WERI-Rb-1 (cell line): ENCODE measurements at regions not wholly inside any gene's neighbourhood (a gene's known extent, or its start where the extent isn't known, plus 50 kb on each side); places are given as distances from the start of the nearest gene placed in this dataset.

Experiments used
- DNase-seq: peaks from one replicate; pipeline ENCODE4 v3.0.0-alpha.2; 2020
- H3K27ac ChIP-seq: fragments of 250-450 bp; sonication (Bioruptor Pico); 2 replicates; pipeline ENCODE4 v1.5.1; 2020; ENCODE audit warnings: mild to moderate bottlenecking, moderate library complexity
- H3K27me3 ChIP-seq: fragments of 250-450 bp; sonication (Bioruptor Pico); 2 replicates; pipeline ENCODE4 v1.5.1; 2021; ENCODE audit warnings: mild to moderate bottlenecking, low read depth, moderate library complexity; ENCODE audit not compliant: insufficient read depth, severe bottlenecking
- H3K36me3 ChIP-seq: fragments of 250-450 bp; sonication (Bioruptor Pico); 2 replicates; pipeline ENCODE4 v1.5.1; 2020; ENCODE audit warnings: mild to moderate bottlenecking, moderate library complexity
- H3K4me3 ChIP-seq: 2 replicates; pipeline ENCODE4 v1.5.1; 2011; ENCODE audit warnings: low read depth, mild to moderate bottlenecking, control low read depth, low read length
- H3K9me3 ChIP-seq: fragments of 250-450 bp; sonication (Bioruptor Pico); 2 replicates; pipeline ENCODE4 v1.5.1; 2021; ENCODE audit warnings: mild to moderate bottlenecking, moderate library complexity; ENCODE audit not compliant: severe bottlenecking
- CTCF ChIP-seq: IDR thresholded peaks from 2 replicates; pipeline ENCODE4 v1.5.1; 2011; ENCODE audit warnings: low read depth, mild to moderate bottlenecking, control low read depth, inconsistent platforms, low read length

DNA sequence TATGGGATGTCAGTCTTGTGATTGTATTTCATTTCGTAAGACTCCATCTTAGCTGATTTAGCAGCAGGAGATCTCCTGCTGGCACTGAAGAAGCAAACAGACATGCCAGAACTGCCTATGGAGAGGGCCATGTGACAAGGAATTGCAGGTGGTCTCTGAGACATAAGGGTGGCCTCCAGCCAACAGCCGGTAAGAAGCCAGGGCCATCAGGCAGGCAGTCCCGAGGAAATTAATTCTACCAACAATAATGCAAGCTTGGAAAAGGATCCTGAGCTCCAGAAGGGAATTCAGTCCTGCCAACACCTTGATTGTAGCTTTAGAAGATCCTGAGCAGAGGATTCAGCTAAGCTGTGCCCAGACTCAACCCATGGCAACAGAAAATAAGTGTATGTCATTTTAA, 87.1 kb upstream of the DNAJC10 start:
- TF ChIP-seq CTCF = no peak
- H3K27ac ChIP-seq = no peak overlapping the region
- no peaks in the 10 kb centered on the region for H3K27me3 ChIP-seq
- no peak overlapping the region for H3K4me3 ChIP-seq
- no peaks in the 10 kb centered on the region for H3K9me3 ChIP-seq
- H3K36me3 ChIP-seq = no peaks in the 10 kb centered on the region
- no peak for DNase-seq

GRCh38 chr2:182630207-182630606, 85.8 kb upstream of the DNAJC10 start:
- H3K4me3 ChIP-seq = no peak overlapping the region

DNA sequence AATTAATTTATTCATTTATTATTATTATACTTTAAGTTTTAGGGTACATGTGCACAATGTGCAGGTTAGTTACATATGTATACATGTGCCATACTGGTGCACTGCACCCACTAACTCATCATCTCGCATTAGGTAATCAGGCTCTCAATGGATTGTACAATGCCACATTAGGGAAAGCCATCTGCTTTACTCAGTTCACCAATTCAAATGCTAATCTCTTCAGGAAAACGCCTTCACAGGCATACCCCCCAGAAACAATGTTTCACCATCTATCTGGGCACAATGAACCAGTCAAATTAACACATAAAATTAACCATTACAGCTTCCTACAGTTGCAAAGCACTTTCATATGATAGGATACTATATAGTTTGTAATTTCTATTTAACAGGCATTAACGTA, 84.8 kb upstream of the DNAJC10 start:
- Histone ChIP-seq H3K4me3 (no peak overlapping the region), H3K36me3 (no peaks in the 10 kb centered on the region), H3K9me3 (no peaks in the 10 kb centered on the region), H3K27me3 (no peaks in the 10 kb centered on the region), H3K27ac (no peak overlapping the region)
- no peak for DNase-seq
- TF ChIP-seq CTCF = no peak

More at GRCh38 chr2:182630207-182630606, 85.8 kb upstream of the DNAJC10 start:
- Histone ChIP-seq H3K9me3 (no peaks in the 10 kb centered on the region), H3K27me3 (no peaks in the 10 kb centered on the region), H3K27ac (no peak overlapping the region), H3K36me3 (no peaks in the 10 kb centered on the region)
- TF ChIP-seq CTCF = no peak
- no peak for DNase-seq

GRCh38 chr2:182634386-182634785, 81.7 kb upstream of the DNAJC10 start:
- no peak for DNase-seq
- H3K27me3 ChIP-seq = no peaks in the 10 kb centered on the region
- no peak overlapping the region for H3K4me3 ChIP-seq
- no peak overlapping the region for H3K27ac ChIP-seq
- H3K36me3 ChIP-seq = no peaks in the 10 kb centered on the region
- TF ChIP-seq CTCF = no peak
- no peaks in the 10 kb centered on the region for H3K9me3 ChIP-seq

GRCh38 chr2:182636699-182637098, 79.4 kb upstream of the DNAJC10 start:
- Histone ChIP-seq H3K27me3 (no peaks in the 10 kb centered on the region), H3K27ac (no peak overlapping the region), H3K36me3 (no peaks in the 10 kb centered on the region), H3K4me3 (no peak overlapping the region), H3K9me3 (no peaks in the 10 kb centered on the region)
- no peak for TF ChIP-seq CTCF
- no peak for DNase-seq

DNA sequence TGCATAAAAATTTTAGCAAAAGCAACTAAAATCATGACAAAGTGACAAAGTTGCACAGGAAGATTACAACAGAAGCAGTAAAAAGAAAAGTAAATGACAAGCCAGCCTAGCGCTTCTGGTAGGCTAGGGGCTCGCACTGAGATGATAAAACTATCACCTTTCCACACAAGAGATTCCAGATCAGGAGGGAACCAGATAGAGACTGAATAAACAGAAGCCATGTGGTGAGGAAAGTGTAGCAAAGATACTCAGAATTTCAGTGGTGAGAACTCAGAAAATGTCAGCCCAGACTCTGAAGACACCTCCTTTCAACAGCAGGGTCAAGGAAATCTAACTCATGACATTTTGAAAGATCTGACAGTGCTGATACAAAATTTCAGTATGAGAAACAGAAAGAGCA, 77.4 kb upstream of the DNAJC10 start:
- Histone ChIP-seq H3K36me3 (no peaks in the 10 kb centered on the region), H3K27me3 (no peaks in the 10 kb centered on the region), H3K27ac (no peak overlapping the region), H3K4me3 (no peak overlapping the region), H3K9me3 (no peaks in the 10 kb centered on the region)
- TF ChIP-seq CTCF = no peak
- no peak for DNase-seq
